Upper lobe of left lung (tissue), 6 donors: ENCODE measurements at regions not wholly inside any gene's neighbourhood (a gene's known extent, or its start where the extent isn't known, plus 50 kb on each side); places are given as distances from the start of the nearest gene placed in this dataset.

Experiments used
- ATAC-seq, 2 donors: fragments of 200-7000 bp; cut with Tn5 transposase; one replicate each; pipeline ENCODE4 v1.9.1; 2022; ENCODE audit warnings: mild to moderate bottlenecking in 2 of 2, moderate library complexity in 2 of 2; ENCODE audit not compliant: low FRiP score in 2 of 2
- DNase-seq, 2 donors: peaks; one replicate each; pipeline ENCODE4 v3.0.0-alpha.2; 2019 to 2020
- H3K27ac ChIP-seq, 4 donors: fragments of 200-600 bp; sonication (generic); one replicate each; pipeline ENCODE4 v1.5.1; 2016 to 2019
- H3K27me3 ChIP-seq, 4 donors: fragments of 200-600 bp; sonication (generic); one replicate each; pipeline ENCODE4 v1.5.1; 2017 to 2019
- H3K36me3 ChIP-seq, 4 donors: fragments of 200-600 bp; sonication (generic); one replicate each; pipeline ENCODE4 v1.5.1; 2016 to 2019
- H3K4me1 ChIP-seq, 4 donors: fragments of 200-600 bp; sonication (generic); one replicate each; pipeline ENCODE4 v1.5.1; 2018 to 2019
- H3K4me3 ChIP-seq, 4 donors: fragments of 200-600 bp; sonication (generic); one replicate each; pipeline ENCODE4 v1.5.1; 2017 to 2019; ENCODE audit warnings: mild to moderate bottlenecking in 2 of 4, moderate library complexity in 1 of 4
- H3K9me3 ChIP-seq, 4 donors: fragments of 200-600 bp; sonication (generic); one replicate each; pipeline ENCODE4 v1.5.1; 2018 to 2019
- EP300 ChIP-seq, 4 donors: sonication (generic); formaldehyde crosslinking; IDR thresholded peaks; one replicate each; pipeline ENCODE4 v1.5.1; 2017; ENCODE audit warnings: antibody characterized with exemption in 4 of 4, control low read depth in 2 of 4
- POLR2A ChIP-seq, 4 donors: fragments of 450-650 bp; IDR thresholded peaks; one replicate each; pipeline ENCODE4 v1.5.1; 2016 to 2017; ENCODE audit warnings: antibody characterized with exemption in 4 of 4, mild to moderate bottlenecking in 2 of 4
- POLR2AphosphoS5 ChIP-seq, 2 donors: sonication (generic); formaldehyde crosslinking; IDR thresholded peaks; one replicate each; pipeline ENCODE4 v1.5.1; 2017; ENCODE audit warnings: antibody characterized with exemption in 2 of 2
- whole genome bisulfite sequencing, 2 donors: methylation state at CpG; one replicate each; pipeline ENCODE4 v1.1.5; 2017 to 2018; 5-methylcytosine and 5-hydroxymethylcytosine counted together
- TF ChIP-seq, protein P1 (sequence below), 6 experiments: fragments of 450-650 bp in 4 of 6; fragments of 200-600 bp in 2 of 6; sonication (generic) in 2 of 6; IDR thresholded peaks; one replicate each; pipeline ENCODE4 v1.5.1; 2016 to 2019; ENCODE audit warnings: antibody characterized with exemption in 6 of 6
- donor health status: DM: no; HTN: no; CAD: no; lungs with moderate emphysema.
- donor health status: DM: no; HTN: yes; CAD: no; lungs with severe emphysema.

DNA sequence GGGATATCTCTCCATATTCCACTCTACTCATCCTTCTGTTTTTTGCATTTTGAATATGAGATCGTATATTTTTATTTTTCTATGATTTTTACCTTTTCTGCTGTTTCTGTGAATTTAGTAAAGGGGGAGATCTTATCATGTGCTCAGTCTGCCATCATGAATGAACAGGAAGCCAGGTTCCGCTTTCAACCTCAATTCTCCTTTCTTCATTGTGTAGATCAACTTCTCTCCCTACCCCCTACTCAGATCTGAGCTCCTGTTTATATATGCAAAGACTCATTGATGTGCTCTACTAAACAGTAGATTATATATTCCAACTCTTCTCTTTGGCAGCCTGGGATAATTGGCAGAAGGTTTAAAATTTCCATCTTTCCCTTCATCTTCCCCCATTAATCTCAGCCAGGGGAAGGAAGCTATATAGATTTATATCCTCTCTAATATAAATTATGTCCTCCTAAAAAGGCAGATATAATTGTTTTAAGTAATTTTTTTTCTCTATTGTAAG, 336.7 kb upstream of the PLET1 start:
- 76 to 83% methylated on average over 2 of the region's 2 CpGs for WGBS, 2 donors
- no peaks in the 10 kb centered on the region for H3K4me1 ChIP-seq

GRCh38 chr11:112599265-112599664, 338.6 kb upstream of the PLET1 start:
- no peaks in the 10 kb centered on the region for H3K4me1 ChIP-seq
- no peak overlapping the region for H3K4me3 ChIP-seq
- ATAC-seq = no peak
- no peaks in the 10 kb centered on the region for H3K36me3 ChIP-seq
- TF ChIP-seq POLR2A (IDR thresholded peaks at IDR 0.05) = no peak
- no peak for TF ChIP-seq POLR2AphosphoS5 (IDR thresholded peaks at IDR 0.05)
- TF ChIP-seq, protein P1, sequence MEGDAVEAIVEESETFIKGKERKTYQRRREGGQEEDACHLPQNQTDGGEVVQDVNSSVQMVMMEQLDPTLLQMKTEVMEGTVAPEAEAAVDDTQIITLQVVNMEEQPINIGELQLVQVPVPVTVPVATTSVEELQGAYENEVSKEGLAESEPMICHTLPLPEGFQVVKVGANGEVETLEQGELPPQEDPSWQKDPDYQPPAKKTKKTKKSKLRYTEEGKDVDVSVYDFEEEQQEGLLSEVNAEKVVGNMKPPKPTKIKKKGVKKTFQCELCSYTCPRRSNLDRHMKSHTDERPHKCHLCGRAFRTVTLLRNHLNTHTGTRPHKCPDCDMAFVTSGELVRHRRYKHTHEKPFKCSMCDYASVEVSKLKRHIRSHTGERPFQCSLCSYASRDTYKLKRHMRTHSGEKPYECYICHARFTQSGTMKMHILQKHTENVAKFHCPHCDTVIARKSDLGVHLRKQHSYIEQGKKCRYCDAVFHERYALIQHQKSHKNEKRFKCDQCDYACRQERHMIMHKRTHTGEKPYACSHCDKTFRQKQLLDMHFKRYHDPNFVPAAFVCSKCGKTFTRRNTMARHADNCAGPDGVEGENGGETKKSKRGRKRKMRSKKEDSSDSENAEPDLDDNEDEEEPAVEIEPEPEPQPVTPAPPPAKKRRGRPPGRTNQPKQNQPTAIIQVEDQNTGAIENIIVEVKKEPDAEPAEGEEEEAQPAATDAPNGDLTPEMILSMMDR (IDR thresholded peaks at IDR 0.05) = no peak
- no peaks in the 10 kb centered on the region for H3K27me3 ChIP-seq
- H3K9me3 ChIP-seq = no peaks in the 10 kb centered on the region
- no peak overlapping the region for H3K27ac ChIP-seq
- no peak for DNase-seq

More for the DNA sequence above, 336.7 kb upstream of the PLET1 start:
- DNase-seq (no peak), ATAC-seq (no peak)
- no peaks in the 10 kb centered on the region for H3K27me3 ChIP-seq
- no peaks in the 10 kb centered on the region for H3K9me3 ChIP-seq
- no peak overlapping the region for H3K4me3 ChIP-seq
- no peak for TF ChIP-seq POLR2AphosphoS5 (IDR thresholded peaks at IDR 0.05)
- TF ChIP-seq EP300 (IDR thresholded peaks at IDR 0.05) = no peak
- no peak for TF ChIP-seq POLR2A (IDR thresholded peaks at IDR 0.05)
- TF ChIP-seq, protein P1 (IDR thresholded peaks at IDR 0.05) = no peak
- H3K36me3 ChIP-seq = no peaks in the 10 kb centered on the region
- H3K27ac ChIP-seq = no peak overlapping the region

DNA sequence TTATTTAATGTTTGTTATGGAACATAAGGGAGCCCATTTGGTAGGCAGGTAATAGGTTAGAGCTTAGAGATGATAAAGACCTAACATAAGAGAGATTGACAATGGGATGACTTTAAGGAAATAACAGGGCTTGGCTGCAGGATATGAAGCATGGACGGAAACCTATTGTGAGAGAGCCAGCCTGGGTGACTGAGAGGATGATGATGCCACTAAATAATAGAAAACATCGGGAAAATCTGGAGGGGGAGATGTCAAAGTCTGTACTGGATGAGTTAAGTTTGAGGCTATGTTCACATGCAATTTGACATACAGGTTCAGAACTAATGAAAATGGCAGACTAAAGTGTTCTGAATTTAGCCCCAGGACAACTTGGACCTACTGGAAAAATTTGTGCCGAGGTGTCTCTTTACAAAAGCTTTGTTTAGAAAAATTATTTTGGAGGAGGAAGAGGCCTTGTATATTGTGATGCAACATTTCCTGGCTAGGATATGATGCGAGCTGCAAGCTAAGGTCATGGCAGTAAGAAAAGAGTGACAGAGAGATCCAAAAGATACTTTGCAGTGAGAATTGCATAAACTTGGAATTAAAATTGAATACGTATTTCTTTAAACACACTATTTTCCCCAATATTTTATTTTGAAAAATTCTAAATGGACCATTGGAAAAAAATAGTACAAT, 339.3 kb upstream of the PLET1 start:
- ATAC-seq = no peak
- WGBS, 2 donors = 51 to 57% methylated on average over 5 of the region's 5 CpGs
- H3K4me3 ChIP-seq = no peak overlapping the region
- no peak for DNase-seq
- no peak for TF ChIP-seq EP300 (IDR thresholded peaks at IDR 0.05)
- no peak for TF ChIP-seq POLR2A (IDR thresholded peaks at IDR 0.05)
- no peak for TF ChIP-seq POLR2AphosphoS5 (IDR thresholded peaks at IDR 0.05)
- TF ChIP-seq, protein P1 (IDR thresholded peaks at IDR 0.05) = no peak
- H3K4me1 ChIP-seq = no peaks in the 10 kb centered on the region
- no peak overlapping the region for H3K27ac ChIP-seq
- H3K36me3 ChIP-seq = no peaks in the 10 kb centered on the region
- no peaks in the 10 kb centered on the region for H3K27me3 ChIP-seq
- H3K9me3 ChIP-seq = no peaks in the 10 kb centered on the region

DNA sequence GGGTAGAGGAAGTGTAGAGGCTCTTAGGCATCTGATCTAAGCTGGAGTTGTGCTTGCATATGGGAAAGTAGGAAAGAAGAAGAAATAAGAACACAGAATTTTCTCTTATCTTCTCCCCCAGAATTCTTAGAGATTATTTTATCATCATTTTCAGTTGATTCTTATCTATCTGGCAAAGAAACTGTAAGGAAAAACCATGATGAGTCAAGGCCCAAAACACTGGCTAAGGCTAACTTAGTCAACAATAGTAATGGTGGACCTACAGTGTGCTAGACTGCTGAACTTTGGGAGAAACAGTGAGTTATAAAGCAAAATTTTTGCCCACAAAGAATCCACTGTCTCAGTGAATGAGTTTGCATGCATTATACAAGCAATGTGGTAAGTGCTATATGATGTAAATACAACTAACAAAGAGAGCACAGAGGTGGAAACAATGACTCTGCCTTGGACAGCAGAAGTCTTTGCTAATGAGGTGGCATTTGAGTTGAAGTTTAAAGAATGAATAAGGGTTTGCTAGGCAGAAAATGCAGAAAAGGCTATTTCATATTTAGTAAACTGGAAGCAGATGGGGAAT, 344.5 kb upstream of the PLET1 start:
- no peak for ATAC-seq
- Histone ChIP-seq H3K36me3 (no peaks in the 10 kb centered on the region), H3K4me3 (no peak overlapping the region), H3K27me3 (no peaks in the 10 kb centered on the region), H3K4me1 (no peaks in the 10 kb centered on the region), H3K27ac (no peak overlapping the region), H3K9me3 (no peaks in the 10 kb centered on the region)
- no peak for DNase-seq
- TF ChIP-seq POLR2AphosphoS5 (IDR thresholded peaks at IDR 0.05) (no peak), EP300 (IDR thresholded peaks at IDR 0.05) (no peak), POLR2A (IDR thresholded peaks at IDR 0.05) (no peak)
- TF ChIP-seq, protein P1 (IDR thresholded peaks at IDR 0.05) = no peak

GRCh38 chr11:112606656-112607055, 346.0 kb upstream of the PLET1 start:
- WGBS, 2 donors = 86 to 88% methylated on average over 2 of the region's 2 CpGs
- no peaks in the 10 kb centered on the region for H3K27me3 ChIP-seq
- no peak for ATAC-seq
- no peak overlapping the region for H3K4me3 ChIP-seq
- no peak overlapping the region for H3K27ac ChIP-seq
- no peaks in the 10 kb centered on the region for H3K36me3 ChIP-seq
- peaks cover 0 to 3% (median 0%) of the 10 kb centered on the region in 4 donors for H3K4me1 ChIP-seq
- no peaks in the 10 kb centered on the region for H3K9me3 ChIP-seq
- TF ChIP-seq POLR2AphosphoS5 (IDR thresholded peaks at IDR 0.05) = no peak
- TF ChIP-seq EP300 (IDR thresholded peaks at IDR 0.05) = no peak
- TF ChIP-seq, protein P1 (IDR thresholded peaks at IDR 0.05) = no peak
- TF ChIP-seq POLR2A (IDR thresholded peaks at IDR 0.05) = no peak
- DNase-seq = no peak
